ENCODE measurements at regions not wholly inside any gene's neighbourhood (a gene's known extent, or its start where the extent isn't known, plus 50 kb on each side); places are given as distances from the start of the nearest gene placed in this dataset.
A peak's percentile ranks its signal among the peaks of the same experiment; 100 is the strongest.

DNA sequence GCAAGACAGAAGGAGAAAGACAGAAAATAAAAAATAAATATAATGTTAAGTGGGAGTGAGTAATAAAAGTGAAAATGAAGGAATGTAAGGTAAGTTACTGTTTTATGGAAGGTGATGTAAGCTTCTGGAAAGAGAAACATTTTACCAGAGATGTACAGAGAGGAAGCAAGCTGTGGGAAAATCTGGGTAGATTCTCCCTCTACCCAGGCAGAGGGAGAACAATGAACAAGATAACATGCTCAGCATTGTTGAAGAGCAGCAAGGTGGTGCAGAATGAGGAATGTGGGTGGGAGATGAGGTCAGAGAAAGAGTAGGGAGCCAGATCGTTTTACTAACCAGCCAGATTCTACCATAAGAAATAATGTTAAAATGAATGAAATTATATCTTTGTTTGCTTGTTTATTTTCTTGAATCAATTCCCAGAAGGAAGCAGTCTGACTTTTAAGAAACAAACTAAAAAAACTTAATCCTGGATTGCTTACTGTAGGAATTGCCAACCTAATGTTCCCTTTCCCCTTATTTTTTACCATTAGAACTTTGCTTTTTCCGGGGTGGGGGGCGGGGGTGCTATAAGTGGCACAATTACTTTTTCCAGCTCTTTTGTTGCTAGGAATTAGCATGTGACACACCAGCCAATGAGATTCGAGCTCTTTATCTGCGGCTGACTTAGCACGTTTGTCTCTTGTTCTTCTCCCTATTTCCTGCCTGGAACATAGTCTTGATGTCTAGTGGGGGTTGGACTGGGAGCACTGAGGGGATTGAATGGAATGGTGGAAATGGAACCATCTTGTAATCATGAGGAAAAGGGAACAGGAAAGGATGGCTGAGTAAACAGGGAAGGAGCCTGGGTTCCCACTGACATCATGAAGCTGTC lies 356.7 kb downstream of the TMEM167A start:
- Histone ChIP-seq H2BK15ac (ENCODE audit: low read length) (no peak overlapping the region), H3K4me3 (ENCODE audit: extremely low read depth in 1 of 4, insufficient read depth in 2 of 4, low read depth in 3 of 4, low read length in 4 of 4) (no peak overlapping the region), H3K36me3 (ENCODE audit: control insufficient read depth in 2 of 4, insufficient read depth in 4 of 4, low read length in 3 of 4) (no peaks in the 10 kb centered on the region), H4K20me1 (replicated peaks in 1 of 2; ENCODE audit: control insufficient read depth in 1 of 2, insufficient read depth in 2 of 2, low read length in 2 of 2) (no peaks in the 10 kb centered on the region), H3K9me3 (ENCODE audit: insufficient read depth in 2 of 2, low read depth in 1 of 2, low read length in 1 of 2) (no peaks in the 10 kb centered on the region), H3K4me2 (ENCODE audit: insufficient read depth in 1 of 2, low read depth in 2 of 2, low read length in 2 of 2) (no peak overlapping the region), H2AK5ac (ENCODE audit: low read depth, low read length) (no peak overlapping the region), H3K23ac (ENCODE audit: insufficient read length) (no peak overlapping the region), H3K27ac (ENCODE audit: low read depth, low read length) (no peak overlapping the region), H3K18ac (ENCODE audit: extremely low read depth, low read length) (no peak overlapping the region), H2BK5ac (ENCODE audit: low read depth, low read length) (no peak overlapping the region), H3K23me2 (ENCODE audit: low read depth, low read length) (no peaks in the 10 kb centered on the region), H3K9ac (replicated peaks in 1 of 4; ENCODE audit: extremely low read depth in 1 of 4, low read depth in 3 of 4, low read length in 3 of 4) (no peak overlapping the region; a peak in 1 of 7 replicates), H3K79me2 (ENCODE audit: control insufficient read depth in 1 of 2, insufficient read depth in 2 of 2, low read length in 2 of 2) (no peaks in the 10 kb centered on the region), H4K8ac (ENCODE audit: extremely low read depth, insufficient read depth, low read length) (no peak overlapping the region), H2BK120ac (replicated peaks; ENCODE audit: low read depth, low read length) (no peak overlapping the region), H2BK12ac (ENCODE audit: low read depth, low read length) (no peak overlapping the region), H3K4me1 (replicated peaks in 1 of 4; ENCODE audit: control insufficient read depth in 3 of 4, insufficient read depth in 4 of 4, low read length in 3 of 4) (no peaks in the 10 kb centered on the region; a peak in 1 of 7 replicates), H3K4ac (replicated peaks; ENCODE audit: insufficient read length, low read depth, low read length) (no peak overlapping the region), H3K14ac (ENCODE audit: insufficient read length) (no peak overlapping the region), H3K56ac (replicated peaks; ENCODE audit: insufficient read length, low read depth, low read length) (no peak overlapping the region), H4K5ac (ENCODE audit: insufficient read length, low read depth, low read length) (no peak overlapping the region), H2AFZ (ENCODE audit: low read length) (peak overlapping the region; percentile 84; the same call in 1 of the 2 replicates), H2BK20ac (ENCODE audit: low read length) (no peak overlapping the region), H4K91ac (replicated peaks; ENCODE audit: insufficient read length, low read length) (no peak overlapping the region), H3K27me3 (replicated peaks in 1 of 4; ENCODE audit: control insufficient read depth in 3 of 4, extremely low read depth in 1 of 4, insufficient read depth in 3 of 4, low read length in 3 of 4) (no peaks in the 10 kb centered on the region), H3K79me1 (ENCODE audit: low read depth, low read length) (no peaks in the 10 kb centered on the region)
- 70% methylated on average over 6 of the region's 6 CpGs; no CpG with 5 or more reads in 1 of the 2 experiments for WGBS, 2 experiments (ENCODE audit: extremely low coverage in 1 of 2, insufficient coverage in 1 of 2, insufficient read length in 1 of 2, insufficient replicate concordance in 2 of 2, low coverage in 1 of 2, low lambda C conversion rate in 2 of 2, missing lambda C conversion rate in 1 of 2)
- TF ChIP-seq TEAD4 (IDR thresholded peaks at IDR 0.05; ENCODE audit: low read depth, low read length), result peak; percentile 56; the same call in 1 of the 2 replicates
- TF ChIP-seq, protein P1, sequence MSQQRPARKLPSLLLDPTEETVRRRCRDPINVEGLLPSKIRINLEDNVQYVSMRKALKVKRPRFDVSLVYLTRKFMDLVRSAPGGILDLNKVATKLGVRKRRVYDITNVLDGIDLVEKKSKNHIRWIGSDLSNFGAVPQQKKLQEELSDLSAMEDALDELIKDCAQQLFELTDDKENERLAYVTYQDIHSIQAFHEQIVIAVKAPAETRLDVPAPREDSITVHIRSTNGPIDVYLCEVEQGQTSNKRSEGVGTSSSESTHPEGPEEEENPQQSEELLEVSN (IDR thresholded peaks at IDR 0.05), result no peak
- ChIA-PET POLR2A (ENCODE audit: partially characterized antibody) (no interaction called here), CTCF (ENCODE audit: partially characterized antibody) (no interaction called here)
- DNase-seq (ENCODE audit: low read depth in 1 of 2, low spot score in 2 of 2) (no peak), FAIRE-seq (no peak)

Data from H1 (cell line).